Stimulated activated CD4-positive, alpha-beta T cell treated with anti-CD3 and anti-CD28 coated beads, Interleukin-2, amount 100 ng/mL, for 48 hours (primary cell): ENCODE measurements at regions not wholly inside any gene's neighbourhood (a gene's known extent, or its start where the extent isn't known, plus 50 kb on each side); places are given as distances from the start of the nearest gene placed in this dataset.

Source experiments
- DNase-seq, 2 donors: peaks; one replicate each; pipeline ENCODE4 v3.0.0-alpha.2; 2020

DNA sequence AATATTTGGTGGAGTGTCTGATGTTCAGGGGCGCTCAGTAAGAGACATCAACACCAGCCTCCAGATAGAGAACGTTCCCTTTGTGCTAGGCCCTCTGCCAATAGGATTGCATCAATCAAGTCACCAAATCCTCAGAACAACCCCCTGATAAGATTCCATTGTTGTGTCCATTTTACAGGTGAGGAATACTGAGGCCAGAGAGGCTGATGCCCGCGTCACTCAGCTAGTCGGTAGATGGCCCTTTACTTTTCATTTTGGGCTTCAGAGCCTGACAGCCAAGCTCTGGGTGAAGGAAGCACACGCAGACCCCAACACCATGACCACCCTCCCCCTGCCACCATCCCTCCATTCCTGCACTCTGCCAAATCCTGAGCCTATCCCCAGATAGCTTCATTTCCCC is 406.2 kb downstream of the PTPRU start:
- no peak for DNase-seq

- DNase-seq: no peak
Measured at GRCh38 chr1:29641921-29642320, 405.6 kb downstream of the PTPRU start.

GRCh38 chr1:29640428-29640785 is 404.1 kb downstream of the PTPRU start:
- DNase-seq: no peak

DNA sequence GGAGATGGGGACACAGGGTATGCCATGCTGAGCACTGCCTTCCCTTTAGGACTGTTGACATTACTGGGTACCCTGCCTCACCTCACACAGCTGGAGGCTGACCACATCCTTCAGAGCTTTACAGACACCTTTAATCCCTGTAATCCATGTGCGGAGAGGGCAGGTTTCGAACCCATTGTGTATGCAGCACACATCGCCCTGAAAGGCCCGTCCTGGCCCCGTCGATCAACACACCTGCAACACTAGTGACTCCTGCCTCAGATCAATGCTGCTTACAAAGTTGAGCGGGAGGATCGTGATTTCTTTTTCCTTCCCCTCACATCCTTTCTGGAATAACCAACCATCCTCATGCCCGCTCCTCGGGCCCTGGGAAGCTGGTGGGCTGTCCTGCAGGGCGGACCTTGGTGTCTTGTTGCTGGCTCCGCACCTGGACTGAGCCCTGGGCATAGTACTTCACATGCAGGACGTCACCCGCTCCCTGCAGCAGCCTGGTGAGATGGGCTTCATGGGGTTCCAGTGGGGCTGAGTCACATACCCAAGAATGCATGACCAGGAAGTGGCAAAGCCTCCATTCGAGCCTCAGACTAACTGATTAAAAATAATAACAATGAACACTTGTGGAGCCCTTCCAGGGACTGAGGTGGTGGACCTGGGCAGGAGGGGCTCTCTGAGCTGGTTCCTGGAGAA is 403.6 kb downstream of the PTPRU start:
- no peak for DNase-seq

- DNase-seq: no peak
Measured at GRCh38 chr1:29639156-29639736, 402.9 kb downstream of the PTPRU start.

GRCh38 chr1:29638281-29638680 is 402.0 kb downstream of the PTPRU start:
- DNase-seq: no peak

- no peak for DNase-seq
Measured at GRCh38 chr1:29636936-29637335, 400.6 kb downstream of the PTPRU start.

GRCh38 chr1:29635501-29636263 is 399.4 kb downstream of the PTPRU start:
- no peak for DNase-seq

GRCh38 chr1:29634746-29635335 is 398.5 kb downstream of the PTPRU start:
- no peak for DNase-seq

GRCh38 chr1:29634324-29634723 is 398.0 kb downstream of the PTPRU start:
- no peak for DNase-seq

DNA sequence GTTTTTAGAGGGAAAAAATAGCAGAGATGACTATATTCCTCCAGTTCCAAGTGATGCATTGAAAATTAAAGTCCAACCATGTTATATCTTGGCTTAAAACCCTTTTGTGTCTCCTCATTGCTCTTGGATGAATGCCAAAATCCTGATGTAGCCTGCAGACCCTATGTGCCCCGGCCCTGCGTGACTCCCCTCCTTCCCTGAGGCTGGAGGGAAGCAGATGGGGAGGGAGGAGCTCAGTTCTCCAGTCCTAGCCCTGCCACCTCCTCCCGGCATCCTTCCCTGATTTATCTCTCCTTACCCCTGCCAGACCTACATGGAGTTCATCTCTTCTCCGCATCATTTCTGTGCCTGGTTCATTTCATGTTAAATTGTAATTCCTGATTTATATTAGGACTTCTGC is 397.4 kb downstream of the PTPRU start:
- DNase-seq: no peak

DNA sequence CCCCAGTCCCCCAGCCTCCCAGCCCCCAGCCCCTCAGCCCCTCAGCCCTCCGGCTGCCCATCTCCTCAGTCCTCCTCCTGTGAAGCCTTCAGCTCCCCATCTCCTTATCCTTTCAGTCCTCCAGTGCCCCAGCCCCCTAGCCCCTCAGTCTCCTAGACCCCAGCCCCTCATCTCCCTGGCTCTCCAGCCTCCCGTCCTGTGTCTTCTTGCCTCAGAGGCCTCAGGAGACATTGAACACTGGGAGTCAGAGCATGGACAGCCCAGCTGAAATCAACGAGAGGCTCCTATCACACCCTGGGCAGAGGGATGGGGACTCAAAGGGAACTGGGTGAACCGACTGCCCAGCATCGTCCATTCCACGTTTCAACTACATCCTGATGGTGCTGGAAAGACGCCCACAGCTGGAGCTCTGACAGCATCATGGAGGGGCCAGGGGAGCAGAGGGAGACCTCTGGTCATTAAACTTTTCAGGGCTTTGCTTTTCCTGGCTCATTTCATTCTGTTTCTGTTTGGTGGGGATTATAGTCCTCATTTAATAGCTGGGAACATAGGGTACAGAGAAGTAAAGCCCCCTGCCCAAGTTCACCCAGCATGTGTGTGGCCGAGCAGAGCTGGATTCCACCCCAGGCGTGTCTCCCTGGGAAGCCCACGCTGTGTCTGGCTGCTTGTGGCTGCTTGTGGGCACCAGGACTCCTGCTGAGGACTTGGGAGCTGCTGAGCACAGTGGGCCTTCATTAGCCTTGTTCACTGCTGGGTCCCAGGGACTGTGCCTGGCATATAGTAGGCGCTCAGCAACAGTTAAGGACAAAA is 396.7 kb downstream of the PTPRU start:
- no peak for DNase-seq

DNA sequence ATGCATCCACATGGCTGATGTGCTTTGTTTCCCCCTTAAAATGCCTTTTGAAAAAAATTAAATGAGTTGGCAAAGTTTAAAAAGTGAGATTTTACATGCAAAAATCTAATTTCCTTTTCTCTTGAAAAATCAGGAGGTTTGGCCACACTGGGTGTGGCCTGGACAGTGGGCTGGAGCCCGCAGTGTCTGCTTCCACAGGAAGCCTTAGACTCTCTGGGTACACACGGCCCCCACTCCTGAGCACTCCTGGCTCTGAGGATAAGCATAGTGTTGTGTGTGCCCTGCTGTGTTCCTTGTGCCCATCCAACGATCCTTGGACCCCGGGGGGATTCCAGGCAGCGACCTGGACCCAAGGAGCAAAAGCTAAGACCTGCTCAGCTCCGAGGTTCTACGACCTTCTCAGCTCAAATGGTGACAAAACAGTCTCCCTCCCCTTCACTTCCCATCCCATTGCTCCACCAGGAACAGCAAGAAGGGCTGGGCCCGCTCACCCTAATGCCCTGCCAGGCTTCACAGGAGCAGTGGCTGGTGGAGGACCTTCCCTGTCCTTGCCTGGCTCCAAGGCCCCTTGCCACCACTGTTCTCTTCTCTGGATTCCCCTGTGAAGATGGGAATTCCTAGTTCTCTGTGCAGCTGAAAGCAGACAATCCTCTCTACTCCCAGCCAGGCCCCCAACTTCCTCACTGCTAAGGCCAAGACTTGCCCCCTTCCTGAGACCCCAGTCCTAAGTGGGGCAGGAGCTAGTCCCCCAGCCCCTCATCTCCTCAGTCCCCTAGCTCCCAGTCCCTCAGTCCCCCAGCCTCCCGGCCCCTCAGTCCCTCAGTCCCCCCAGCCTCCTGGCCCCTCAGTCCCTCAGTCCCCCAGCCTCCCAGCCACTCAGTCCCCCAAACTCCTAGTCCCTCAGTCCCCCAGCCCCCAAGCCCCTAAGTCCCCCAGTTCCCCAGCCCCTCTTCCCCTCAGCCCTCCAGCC is 395.8 kb downstream of the PTPRU start:
- DNase-seq: no peak

GRCh38 chr1:29631361-29631760 is 395.0 kb downstream of the PTPRU start:
- no peak for DNase-seq

- no peak for DNase-seq
Measured at GRCh38 chr1:29630756-29631155, 394.4 kb downstream of the PTPRU start.

DNA sequence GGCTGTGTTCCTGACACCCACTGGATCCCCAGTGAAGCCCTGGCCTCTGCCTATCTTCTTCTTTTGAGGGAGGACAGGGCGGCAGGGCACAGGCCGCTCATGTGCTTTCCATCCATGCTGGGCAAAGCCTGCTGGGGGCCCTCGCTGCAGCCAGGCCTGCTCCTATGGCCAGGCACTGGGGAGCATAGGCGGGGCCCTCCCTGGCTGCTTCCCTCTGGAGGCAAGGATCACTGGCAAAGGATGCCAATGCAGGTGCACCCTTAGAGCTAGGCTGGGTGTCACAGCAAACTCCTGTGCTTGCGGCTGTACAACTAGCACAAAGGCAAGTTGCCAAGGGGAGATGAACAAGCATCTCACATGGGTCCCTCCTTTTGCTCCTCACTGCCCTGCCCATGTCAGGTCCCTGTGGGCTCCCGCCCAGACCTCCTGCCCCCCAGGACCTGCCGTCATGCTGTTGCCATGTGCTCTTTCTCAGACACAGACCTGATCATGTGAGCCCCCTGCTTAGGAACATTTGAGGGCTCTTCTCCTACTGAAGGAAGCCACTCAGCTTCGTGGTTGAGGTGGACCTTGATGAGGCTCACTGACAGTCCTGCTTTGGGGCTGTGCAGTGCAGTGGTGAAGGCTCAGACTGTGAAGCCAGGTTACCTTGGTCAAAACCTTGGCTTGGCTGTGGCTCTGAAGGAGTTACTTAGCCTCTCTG is 393.6 kb downstream of the PTPRU start:
- no peak for DNase-seq

DNA sequence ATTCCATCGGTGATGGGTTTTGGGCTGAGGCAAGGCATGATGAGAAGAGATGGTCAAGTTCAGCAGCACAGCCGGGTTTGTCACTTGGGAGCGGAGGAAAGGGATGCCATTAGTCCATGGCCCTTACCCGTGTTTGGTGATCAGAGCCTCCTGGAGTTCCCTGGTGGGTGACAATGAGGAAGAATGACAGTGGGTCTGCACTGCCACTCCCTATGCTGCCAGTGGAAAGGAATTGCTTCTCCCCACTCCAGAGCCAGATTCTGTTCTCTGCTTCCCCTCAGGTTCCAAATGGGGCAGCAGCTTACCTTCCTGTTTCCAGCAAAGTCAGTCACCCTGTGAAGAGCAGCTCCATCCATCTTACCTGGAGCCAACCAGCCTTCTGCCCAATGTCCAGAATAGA is 393.1 kb downstream of the PTPRU start:
- no peak for DNase-seq

GRCh38 chr1:29628190-29628589 is 391.9 kb downstream of the PTPRU start:
- DNase-seq: no peak

DNA sequence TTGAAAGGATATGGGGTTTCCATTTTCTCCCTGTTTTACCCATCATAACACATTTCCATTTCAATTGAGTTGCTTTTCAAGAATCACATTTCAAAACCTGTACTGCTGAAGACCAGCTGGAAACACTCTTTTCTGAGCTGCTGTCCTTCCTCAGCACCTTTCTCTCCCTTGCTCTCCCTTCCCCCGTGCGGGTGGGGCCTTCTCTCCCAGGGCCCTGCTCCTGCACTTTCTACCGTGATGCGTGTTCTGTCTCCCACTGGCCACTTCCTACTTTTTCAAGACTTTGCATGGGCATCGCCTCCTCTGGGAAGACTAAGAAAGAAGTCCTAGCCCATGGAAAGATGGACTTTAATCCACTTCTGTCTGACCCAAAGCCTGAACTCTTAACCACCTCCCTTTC is 390.4 kb downstream of the PTPRU start:
- no peak for DNase-seq

GRCh38 chr1:29626066-29626465 is 389.7 kb downstream of the PTPRU start:
- no peak for DNase-seq

DNA sequence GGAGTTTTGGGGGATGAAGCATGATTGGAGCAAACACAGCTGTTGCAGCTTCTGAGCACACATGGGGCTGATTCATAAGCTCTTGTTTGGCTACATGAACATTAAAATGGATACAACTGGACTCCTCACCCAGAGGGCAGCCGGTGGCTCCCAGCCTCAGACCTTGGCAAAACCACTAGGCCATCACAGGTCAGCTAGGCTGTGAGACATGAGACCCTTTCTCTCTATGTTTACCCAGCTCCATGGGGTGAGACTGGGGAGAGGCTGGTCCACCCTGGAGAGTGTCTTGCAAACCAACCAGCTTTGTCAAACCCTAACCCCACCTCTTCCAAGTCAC is 388.7 kb downstream of the PTPRU start:
- no peak for DNase-seq
